ENCODE measurements at regions not wholly inside any gene's neighbourhood (a gene's known extent, or its start where the extent isn't known, plus 50 kb on each side); places are given as distances from the start of the nearest gene placed in this dataset.
"Not testable (repeated sequence)": the region's sequence is repeated elsewhere in the genome, so short reads cannot be mapped to it uniquely, and the experiment has no call there.

DNA sequence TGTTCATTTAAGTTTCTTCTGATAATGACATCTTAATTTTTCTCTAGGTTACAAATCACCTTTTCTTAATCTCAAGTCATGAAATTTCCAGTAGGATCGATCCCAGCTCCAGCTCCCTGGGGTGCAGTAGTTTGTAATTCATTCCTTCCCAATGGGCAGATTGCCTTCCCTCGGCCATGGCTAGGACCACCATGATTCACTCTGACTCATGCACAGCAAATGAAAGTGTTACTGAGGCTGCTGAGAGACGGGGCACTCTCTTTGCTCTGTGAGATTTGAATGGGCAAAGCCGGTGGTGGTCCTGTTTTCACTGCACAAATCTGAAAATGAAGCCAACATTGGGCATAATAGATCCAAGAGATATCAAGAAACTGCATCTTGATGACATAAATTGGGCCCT lies 202.8 kb upstream of the IRS2 start:
- no peak for DNase-seq (ENCODE audit: low spot score)
- in situ Hi-C loops (cut with MboI; ENCODE audit: low pct_unique_long_range_greater_than_20kb, low sequenced_read_pairs, unreplicated experiment) = no loop called here
- TF ChIP-seq, protein P1, sequence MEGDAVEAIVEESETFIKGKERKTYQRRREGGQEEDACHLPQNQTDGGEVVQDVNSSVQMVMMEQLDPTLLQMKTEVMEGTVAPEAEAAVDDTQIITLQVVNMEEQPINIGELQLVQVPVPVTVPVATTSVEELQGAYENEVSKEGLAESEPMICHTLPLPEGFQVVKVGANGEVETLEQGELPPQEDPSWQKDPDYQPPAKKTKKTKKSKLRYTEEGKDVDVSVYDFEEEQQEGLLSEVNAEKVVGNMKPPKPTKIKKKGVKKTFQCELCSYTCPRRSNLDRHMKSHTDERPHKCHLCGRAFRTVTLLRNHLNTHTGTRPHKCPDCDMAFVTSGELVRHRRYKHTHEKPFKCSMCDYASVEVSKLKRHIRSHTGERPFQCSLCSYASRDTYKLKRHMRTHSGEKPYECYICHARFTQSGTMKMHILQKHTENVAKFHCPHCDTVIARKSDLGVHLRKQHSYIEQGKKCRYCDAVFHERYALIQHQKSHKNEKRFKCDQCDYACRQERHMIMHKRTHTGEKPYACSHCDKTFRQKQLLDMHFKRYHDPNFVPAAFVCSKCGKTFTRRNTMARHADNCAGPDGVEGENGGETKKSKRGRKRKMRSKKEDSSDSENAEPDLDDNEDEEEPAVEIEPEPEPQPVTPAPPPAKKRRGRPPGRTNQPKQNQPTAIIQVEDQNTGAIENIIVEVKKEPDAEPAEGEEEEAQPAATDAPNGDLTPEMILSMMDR (IDR thresholded peaks at IDR 0.05; ENCODE audit: extremely low read depth, insufficient read depth, missing control alignments) = no peak

GRCh38 chr13:109986851-109987250 lies 200.5 kb upstream of the IRS2 start:
- no peak for DNase-seq (ENCODE audit: low spot score)
- TF ChIP-seq, protein P1 (IDR thresholded peaks at IDR 0.05; ENCODE audit: extremely low read depth, insufficient read depth, missing control alignments) = no peak
- in situ Hi-C loops (cut with MboI; ENCODE audit: low pct_unique_long_range_greater_than_20kb, low sequenced_read_pairs, unreplicated experiment) = no loop called here

GRCh38 chr13:109985871-109986450 lies 199.6 kb upstream of the IRS2 start:
- DNase-seq (ENCODE audit: low spot score) = no peak
- in situ Hi-C loops (cut with MboI; ENCODE audit: low pct_unique_long_range_greater_than_20kb, low sequenced_read_pairs, unreplicated experiment) = no loop called here
- TF ChIP-seq, protein P1 (IDR thresholded peaks at IDR 0.05; ENCODE audit: extremely low read depth, insufficient read depth, missing control alignments) = no peak

DNA sequence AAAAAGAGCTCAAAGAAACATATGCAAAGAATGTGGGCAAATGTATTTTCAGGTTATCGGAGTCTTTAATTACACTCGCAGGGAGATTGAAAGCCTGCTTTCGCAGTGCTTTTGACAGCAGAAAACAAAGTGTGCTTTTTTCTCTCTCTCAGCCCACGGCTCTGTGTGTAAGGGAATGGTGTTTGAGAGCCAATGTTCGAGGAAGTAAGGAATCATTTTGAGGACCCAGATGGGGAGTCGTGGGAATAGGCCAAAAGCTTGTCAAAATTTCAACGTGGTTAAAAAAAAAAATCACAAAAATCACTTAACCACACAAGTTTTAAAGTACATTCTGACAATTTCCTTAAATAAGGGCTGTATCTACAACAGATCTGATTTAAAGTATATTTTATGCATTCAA lies 197.1 kb upstream of the IRS2 start:
- no peak for DNase-seq (ENCODE audit: low spot score)
- TF ChIP-seq, protein P1 (IDR thresholded peaks at IDR 0.05; ENCODE audit: extremely low read depth, insufficient read depth, missing control alignments) = no peak
- in situ Hi-C loops (cut with MboI; ENCODE audit: low pct_unique_long_range_greater_than_20kb, low sequenced_read_pairs, unreplicated experiment) = no loop called here

- TF ChIP-seq, protein P1 (IDR thresholded peaks at IDR 0.05; ENCODE audit: extremely low read depth, insufficient read depth, missing control alignments) = no peak
- no peak for DNase-seq (ENCODE audit: low spot score)
- in situ Hi-C loops (cut with MboI; ENCODE audit: low pct_unique_long_range_greater_than_20kb, low sequenced_read_pairs, unreplicated experiment) = no loop called here
Measured at GRCh38 chr13:109981000-109981399, 194.6 kb upstream of the IRS2 start.

- DNase-seq (ENCODE audit: low spot score); in situ Hi-C loops (cut with MboI; ENCODE audit: low pct_unique_long_range_greater_than_20kb, low sequenced_read_pairs, unreplicated experiment): not testable (repeated sequence)
Measured at GRCh38 chr13:109979676-109980075, 193.3 kb upstream of the IRS2 start.

DNA sequence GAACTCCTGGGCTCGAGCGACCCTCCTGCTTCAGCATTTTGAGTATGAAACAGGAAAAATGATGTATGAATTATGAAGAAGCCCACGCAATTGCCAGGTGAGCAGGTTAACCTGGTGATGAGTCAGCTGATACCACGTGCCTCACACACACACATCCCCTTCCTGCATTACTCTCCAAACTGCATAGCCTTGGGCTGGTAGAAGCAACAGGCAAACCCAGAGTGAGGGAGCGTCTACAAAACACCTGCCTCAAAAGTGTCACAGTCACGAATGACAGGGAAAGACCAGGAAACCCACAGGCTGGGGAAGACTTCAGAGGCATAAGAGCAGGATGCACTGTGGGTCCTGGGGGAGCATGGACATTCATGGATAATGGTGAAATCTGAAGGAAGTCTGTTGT lies 192.8 kb upstream of the IRS2 start:
- TF ChIP-seq, protein P1 (IDR thresholded peaks at IDR 0.05; ENCODE audit: extremely low read depth, insufficient read depth, missing control alignments) = no peak
- in situ Hi-C loops (cut with MboI; ENCODE audit: low pct_unique_long_range_greater_than_20kb, low sequenced_read_pairs, unreplicated experiment) = no loop called here
- DNase-seq (ENCODE audit: low spot score) = no peak

All from GM13977 (cell line).